H9 (cell line): ENCODE measurements at regions not wholly inside any gene's neighbourhood (a gene's known extent, or its start where the extent isn't known, plus 50 kb on each side); places are given as distances from the start of the nearest gene placed in this dataset.
"Not testable (repeated sequence)": the region's sequence is repeated elsewhere in the genome, so short reads cannot be mapped to it uniquely, and the experiment has no call there.

Experiments used
- DNase-seq: peaks from one replicate; pipeline ENCODE4 v3.0.0-alpha.2; 2017
- H2AFZ ChIP-seq: one replicate; pipeline ENCODE4 v1.6.1; 2013; ENCODE audit warnings: mild to moderate bottlenecking, low read length, control low read depth, moderate library complexity
- H2AK5ac ChIP-seq: 2 replicates; pipeline ENCODE4 v1.6.1; 2013; ENCODE audit warnings: low read length, control low read depth, mixed read lengths; ENCODE audit not compliant: insufficient read length
- H2BK120ac ChIP-seq: one replicate; pipeline ENCODE4 v1.6.1; 2013; ENCODE audit warnings: low read depth, mild to moderate bottlenecking, low read length, control low read depth, inconsistent platforms; ENCODE audit not compliant: poor library complexity, severe bottlenecking
- H2BK12ac ChIP-seq: 2 replicates; pipeline ENCODE4 v1.6.1; 2013; ENCODE audit warnings: low read length, control low read depth, mixed read lengths, low read depth; ENCODE audit not compliant: insufficient read length
- H2BK15ac ChIP-seq: 2 replicates; pipeline ENCODE4 v1.6.1; 2013; ENCODE audit warnings: low read depth, low read length, control low read depth
- H2BK20ac ChIP-seq: one replicate; pipeline ENCODE4 v1.6.1; 2013; ENCODE audit warnings: low read depth, mild to moderate bottlenecking, low read length, control low read depth, inconsistent platforms; ENCODE audit not compliant: poor library complexity, severe bottlenecking
- H2BK5ac ChIP-seq: 2 replicates; pipeline ENCODE4 v1.6.1; 2013; ENCODE audit warnings: low read length, control low read depth, mixed read lengths; ENCODE audit not compliant: insufficient read length
- H3K14ac ChIP-seq: 2 replicates; pipeline ENCODE4 v1.6.1; 2013; ENCODE audit warnings: low read length, control low read depth; ENCODE audit not compliant: insufficient read depth
- H3K18ac ChIP-seq: 2 replicates; pipeline ENCODE4 v1.6.1; 2013; ENCODE audit warnings: low read depth, mild to moderate bottlenecking, mixed read lengths, low read length, control low read depth; ENCODE audit not compliant: insufficient read length
- H3K23ac ChIP-seq: 2 replicates; pipeline ENCODE4 v1.6.1; 2013; ENCODE audit warnings: low read length, control low read depth, mixed read lengths, low read depth; ENCODE audit not compliant: insufficient read length
- H3K23me2 ChIP-seq: 2 replicates; pipeline ENCODE4 v1.6.1; 2013; ENCODE audit warnings: low read depth, mild to moderate bottlenecking, mixed read lengths, low read length, control low read depth; ENCODE audit not compliant: insufficient read length, poor library complexity, severe bottlenecking
- H3K27ac ChIP-seq: 2 replicates; pipeline ENCODE4 v1.5.1; 2013; ENCODE audit warnings: low read length, control low read depth, mixed read lengths, low read depth; ENCODE audit not compliant: insufficient read length
- H3K27me3 ChIP-seq: 2 replicates; pipeline ENCODE4 v1.6.1; 2013; ENCODE audit warnings: low read length, control low read depth, inconsistent platforms; ENCODE audit not compliant: insufficient read depth
- H3K4ac ChIP-seq: 2 replicates; pipeline ENCODE4 v1.6.1; 2013; ENCODE audit warnings: low read depth, mild to moderate bottlenecking, control low read depth, inconsistent platforms, low read length, moderate library complexity
- H3K4me1 ChIP-seq: 2 replicates; pipeline ENCODE4 v1.6.1; 2013; ENCODE audit warnings: low read length, control low read depth, inconsistent platforms; ENCODE audit not compliant: insufficient read depth
- H3K4me2 ChIP-seq: 2 replicates; pipeline ENCODE4 v1.6.1; 2013; ENCODE audit warnings: low read length, control low read depth, mixed read lengths; ENCODE audit not compliant: insufficient read length, insufficient read depth
- H3K56ac ChIP-seq: 2 replicates; pipeline ENCODE4 v1.6.1; 2013; ENCODE audit warnings: low read depth, mild to moderate bottlenecking, mixed read lengths, low read length, control low read depth; ENCODE audit not compliant: insufficient read length
- H3K79me1 ChIP-seq: 2 replicates; pipeline ENCODE4 v1.6.1; 2013; ENCODE audit warnings: low read depth, mild to moderate bottlenecking, moderate library complexity, low read length, control low read depth, inconsistent platforms; ENCODE audit not compliant: insufficient read depth, poor library complexity, severe bottlenecking
- H3K79me2 ChIP-seq: 2 replicates; pipeline ENCODE4 v1.6.1; 2013; ENCODE audit warnings: low read length, control low read depth, inconsistent platforms; ENCODE audit not compliant: insufficient read depth
- H3K9ac ChIP-seq: 2 replicates; pipeline ENCODE4 v1.6.1; 2013; ENCODE audit warnings: low read length, control low read depth, mixed read lengths; ENCODE audit not compliant: insufficient read length; ENCODE audit errors: extremely low read depth
- H3K9me3 ChIP-seq: one replicate; pipeline ENCODE4 v1.6.1; 2013; ENCODE audit warnings: low read depth, low read length, inconsistent platforms; ENCODE audit not compliant: control insufficient read depth
- H3T11ph ChIP-seq: one replicate; pipeline ENCODE4 v1.6.1; 2013; ENCODE audit warnings: mild to moderate bottlenecking, low read length, control low read depth, inconsistent platforms
- H4K20me1 ChIP-seq: one replicate; pipeline ENCODE4 v1.6.1; 2013; ENCODE audit not compliant: control insufficient read depth, insufficient read length, insufficient read depth
- H4K5ac ChIP-seq: 2 replicates; pipeline ENCODE4 v1.6.1; 2013; ENCODE audit warnings: low read depth, mild to moderate bottlenecking, mixed read lengths, low read length, control low read depth; ENCODE audit not compliant: insufficient read length
- H4K8ac ChIP-seq: replicated peaks from 2 replicates; pipeline ENCODE4 v1.6.1; 2013; ENCODE audit warnings: low read length, control low read depth, mixed read lengths, low read depth; ENCODE audit not compliant: insufficient read length
- H4K91ac ChIP-seq: 2 replicates; pipeline ENCODE4 v1.6.1; 2013; ENCODE audit warnings: low read depth, mild to moderate bottlenecking, moderate library complexity, mixed read lengths, low read length, control low read depth; ENCODE audit not compliant: insufficient read length
- H3K27ac Mint-ChIP-seq, 3 experiments: 2 replicates in 2 of 3; 3 replicates in 1 of 3; pipeline ENCODE4 v1.8.0; 2020 to 2021; ENCODE audit warnings: mixed read lengths in 3 of 3, mild to moderate bottlenecking in 1 of 3, moderate library complexity in 1 of 3
- H3K27me3 Mint-ChIP-seq: 2 replicates; pipeline ENCODE4 v1.8.0; 2021; ENCODE audit warnings: low read depth, mild to moderate bottlenecking, moderate library complexity, mixed read lengths
- H3K36me3 Mint-ChIP-seq, 3 experiments: 2 replicates in 2 of 3; 3 replicates in 1 of 3; pipeline ENCODE4 v1.8.0; 2020 to 2021; ENCODE audit warnings: low read depth in 3 of 3, mixed read lengths in 3 of 3; ENCODE audit not compliant: insufficient read depth in 1 of 3
- H3K4me1 Mint-ChIP-seq, 2 experiments: 2 replicates each; pipeline ENCODE4 v1.8.0; 2020; ENCODE audit warnings: mixed read lengths in 2 of 2
- H3K4me3 Mint-ChIP-seq, 2 experiments: 2 replicates in 1 of 2; 3 replicates in 1 of 2; pipeline ENCODE4 v1.8.0; 2020 to 2021; ENCODE audit warnings: mild to moderate bottlenecking in 2 of 2, mixed read lengths in 2 of 2, moderate library complexity in 1 of 2
- H3K9me3 Mint-ChIP-seq, 2 experiments: 2 replicates in 1 of 2; 3 replicates in 1 of 2; pipeline ENCODE4 v1.8.0; 2020; ENCODE audit warnings: mild to moderate bottlenecking in 2 of 2, mixed read lengths in 2 of 2, moderate library complexity in 1 of 2

DNA sequence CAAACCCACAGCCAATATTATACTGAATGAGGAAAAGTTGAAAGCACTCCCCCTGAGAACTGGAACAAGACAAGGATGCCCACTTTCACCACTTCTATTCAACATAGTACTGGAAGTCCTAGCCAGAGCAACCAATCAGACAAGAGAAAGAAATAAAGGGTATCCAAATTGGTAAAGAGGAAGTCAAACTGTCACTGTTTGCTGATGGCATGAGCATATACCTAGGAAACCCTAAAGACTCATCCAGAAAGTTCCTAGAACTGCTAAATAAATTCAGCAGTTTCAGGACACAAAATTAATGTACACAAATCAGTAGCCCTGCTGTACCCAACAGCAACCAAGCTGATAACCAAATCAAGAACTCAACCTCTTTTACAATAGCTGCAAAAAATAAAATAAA, 220.0 kb downstream of the SYK start:
- not testable (repeated sequence) for H3K9me3 Mint-ChIP-seq, H3K14ac ChIP-seq, H3K4me1 ChIP-seq, H3K4me2 ChIP-seq, H3K36me3 Mint-ChIP-seq, H2AFZ ChIP-seq, H4K8ac ChIP-seq, H3K23ac ChIP-seq, DNase-seq, H3K4me1 Mint-ChIP-seq, H3K27ac Mint-ChIP-seq, H3K23me2 ChIP-seq, H2BK20ac ChIP-seq, H3K27ac ChIP-seq, H3K9ac ChIP-seq, H2BK12ac ChIP-seq, H3K9me3 ChIP-seq, H3T11ph ChIP-seq, H2BK120ac ChIP-seq, H3K4me3 Mint-ChIP-seq, H3K27me3 Mint-ChIP-seq, H2AK5ac ChIP-seq, H4K5ac ChIP-seq, H3K4ac ChIP-seq, H2BK5ac ChIP-seq, H4K20me1 ChIP-seq, H3K18ac ChIP-seq, H3K79me1 ChIP-seq, H3K79me2 ChIP-seq, H2BK15ac ChIP-seq, H4K91ac ChIP-seq, H3K56ac ChIP-seq, H3K27me3 ChIP-seq
